ENCODE measurements at regions not wholly inside any gene's neighbourhood (a gene's known extent, or its start where the extent isn't known, plus 50 kb on each side); places are given as distances from the start of the nearest gene placed in this dataset.

DNA sequence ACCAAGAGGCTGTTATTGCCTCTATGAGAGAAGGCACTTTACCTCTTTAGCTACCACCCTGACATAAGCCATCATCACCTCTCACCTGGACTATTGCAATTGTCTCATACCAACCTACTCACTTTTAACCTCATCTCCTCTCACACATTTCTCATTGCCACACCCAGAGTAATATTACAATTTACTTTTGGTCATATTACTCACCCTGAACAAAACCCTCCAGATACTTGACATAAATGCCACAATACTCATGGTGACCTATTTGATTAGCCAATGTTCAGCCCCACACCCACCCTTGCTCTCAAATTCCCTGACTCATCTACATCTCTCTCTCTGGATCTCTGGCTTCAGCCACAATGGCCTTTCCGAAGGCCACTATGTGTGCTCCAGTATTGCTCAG lies 90.9 kb upstream of the CDH7 start:
- TF ChIP-seq POLR2A (IDR thresholded peaks at IDR 0.05; ENCODE audit: low read length) (no peak), GATA1 (IDR thresholded peaks at IDR 0.05; ENCODE audit: low read depth, low read length) (no peak)
